HT-29 (cell line): ENCODE measurements at regions not wholly inside any gene's neighbourhood (a gene's known extent, or its start where the extent isn't known, plus 50 kb on each side); places are given as distances from the start of the nearest gene placed in this dataset.

ENCODE experiments used
- DNase-seq: peaks from one replicate; pipeline ENCODE4 v3.0.0-alpha.2; 2015; ENCODE audit warnings: low spot score

DNA sequence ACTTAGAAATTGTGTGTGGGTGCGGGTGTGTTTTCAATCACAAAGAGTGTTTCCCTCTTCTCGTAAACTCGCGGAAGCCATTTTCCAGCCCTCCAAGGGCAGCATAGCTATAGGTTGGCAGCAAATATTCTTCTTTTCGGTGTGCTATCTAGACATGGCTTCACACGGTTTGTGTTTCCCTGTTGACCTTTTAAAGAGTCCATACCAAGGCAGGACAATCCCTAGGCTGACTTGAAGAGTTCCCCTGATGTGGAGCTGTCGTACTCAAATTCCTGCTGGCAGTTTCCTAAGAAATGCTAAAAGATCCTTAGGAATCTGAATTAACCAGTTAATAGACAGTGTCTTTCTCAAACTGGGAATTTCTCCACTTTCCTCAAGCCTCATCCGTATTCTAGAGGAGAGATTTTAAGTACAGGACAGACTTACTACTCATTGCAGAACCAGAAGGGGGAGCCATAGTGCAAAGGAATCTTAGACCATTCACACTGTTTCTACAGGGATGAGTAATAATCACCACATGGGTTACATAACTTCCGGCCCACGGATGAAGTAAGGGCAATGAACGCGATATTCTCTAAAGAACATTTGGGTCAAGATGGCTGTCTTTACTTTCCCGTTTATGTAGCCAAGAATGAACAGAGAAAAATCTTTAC lies 288.6 kb upstream of the ELAC2 start:
- DNase-seq: peak; percentile 40

DNA sequence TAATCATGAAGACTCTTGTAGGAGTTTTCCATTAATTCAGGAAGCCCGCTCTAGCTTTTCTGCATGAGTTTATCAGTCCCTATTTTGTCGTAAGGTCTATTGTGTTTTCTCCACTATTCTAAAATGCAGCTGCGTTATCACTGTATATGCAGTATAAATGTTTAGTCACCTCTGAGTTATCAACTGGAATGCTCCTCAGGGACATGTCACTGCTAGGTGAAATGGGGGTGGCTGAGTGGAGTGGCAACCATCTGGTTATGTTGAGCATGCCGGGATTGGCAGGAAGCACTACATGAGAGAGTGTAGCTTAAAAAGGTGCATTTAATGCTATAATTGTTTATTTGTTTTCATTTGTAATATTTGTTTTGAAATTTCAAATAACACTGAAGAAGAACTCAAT lies 285.2 kb upstream of the ELAC2 start:
- no peak for DNase-seq

DNA sequence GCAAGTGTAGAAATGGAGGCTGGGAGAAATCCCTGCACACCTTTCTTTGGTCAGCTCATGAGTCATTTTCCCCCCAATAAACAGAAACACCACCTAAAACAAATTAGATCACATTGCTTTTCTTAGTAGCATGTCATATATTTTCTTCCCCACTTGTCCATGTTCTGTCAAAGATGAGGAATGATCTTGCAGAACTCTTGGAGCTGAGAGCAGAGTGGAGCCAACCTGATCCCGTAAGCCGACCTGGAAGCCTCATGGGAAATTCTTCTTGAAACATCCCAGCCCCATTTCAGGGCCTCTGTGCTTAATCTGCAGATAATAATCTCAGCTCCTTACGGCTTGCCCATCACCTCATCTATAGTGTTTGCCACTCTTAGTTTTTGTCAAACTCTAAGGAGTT lies 284.6 kb upstream of the ELAC2 start:
- DNase-seq: no peak

DNA sequence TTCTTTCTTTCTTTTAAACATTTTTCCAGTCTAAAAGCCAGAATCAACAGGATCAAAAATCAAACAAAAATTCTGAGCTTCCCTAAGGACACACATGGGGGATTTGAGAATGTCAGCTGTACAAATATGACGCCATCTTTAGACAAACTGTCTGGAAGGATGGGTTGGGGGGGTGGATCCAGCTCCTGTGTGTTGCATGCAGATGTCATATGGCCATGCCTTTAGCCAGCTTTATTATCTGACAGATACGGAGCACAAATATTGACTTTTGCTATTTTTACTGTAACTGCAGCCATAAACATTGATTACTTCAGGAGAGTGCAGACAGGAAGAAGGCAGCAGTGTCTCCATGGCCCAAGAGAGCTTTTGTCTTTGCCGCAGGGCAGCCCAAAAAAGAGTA lies 279.4 kb upstream of the ELAC2 start:
- no peak for DNase-seq

DNA sequence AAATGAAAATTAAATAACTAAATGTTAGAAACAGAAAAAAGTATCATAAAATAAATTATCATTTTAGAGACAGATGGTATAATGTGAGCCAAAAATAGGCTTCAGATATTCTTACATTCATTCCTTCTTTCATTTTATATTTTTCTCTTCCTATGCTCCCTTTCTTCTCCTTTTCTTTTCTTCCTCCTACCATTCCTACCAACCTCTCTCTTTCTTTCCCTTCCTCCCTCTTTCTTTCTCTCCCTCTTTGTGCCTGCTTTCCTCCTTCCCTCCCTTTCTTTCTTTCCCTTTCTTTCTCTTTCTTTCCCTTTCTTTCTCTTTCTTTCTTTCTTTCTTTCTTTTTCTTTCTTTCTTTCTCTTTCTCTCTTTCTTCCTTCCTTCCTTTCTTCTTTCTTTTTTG lies 275.6 kb upstream of the ELAC2 start:
- no peak for DNase-seq

DNA sequence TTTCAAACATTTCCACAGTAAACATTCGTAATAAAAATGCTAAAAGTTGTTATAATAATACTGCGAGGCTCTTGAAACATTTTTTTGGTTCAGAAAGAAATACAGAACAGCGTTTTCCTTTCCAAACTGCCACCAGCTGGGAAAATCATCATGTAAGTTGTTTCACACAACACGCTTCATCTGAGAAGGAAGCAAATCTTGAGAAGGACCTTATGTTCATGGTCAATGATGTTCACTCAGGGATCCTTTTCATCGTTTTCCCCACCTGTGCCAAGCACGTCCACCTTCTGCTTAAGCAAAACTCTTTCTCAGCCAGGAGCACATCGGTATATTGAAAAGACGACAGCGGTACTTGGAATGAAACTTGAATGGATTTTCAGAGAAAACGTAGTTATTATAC lies 274.5 kb upstream of the ELAC2 start:
- DNase-seq: no peak

DNA sequence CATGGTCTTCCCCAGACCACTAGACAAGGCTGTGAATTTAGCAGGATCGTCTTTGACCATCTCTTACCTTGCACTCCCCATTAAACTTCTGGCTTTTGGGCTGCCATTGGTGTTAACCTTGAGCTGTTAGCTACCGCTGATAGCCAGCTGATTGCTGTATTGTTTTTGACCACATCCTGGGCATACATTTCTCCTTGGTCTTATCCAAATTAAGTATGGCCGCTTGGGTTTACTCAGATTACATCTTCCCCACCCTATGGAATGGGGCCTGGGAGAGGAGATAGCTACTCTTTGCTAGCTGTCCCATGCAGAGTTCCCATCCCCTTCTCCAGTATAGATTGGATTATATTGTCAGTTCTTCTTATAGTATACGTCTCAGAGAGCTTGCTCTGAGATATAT lies 270.4 kb upstream of the ELAC2 start:
- DNase-seq: no peak

DNA sequence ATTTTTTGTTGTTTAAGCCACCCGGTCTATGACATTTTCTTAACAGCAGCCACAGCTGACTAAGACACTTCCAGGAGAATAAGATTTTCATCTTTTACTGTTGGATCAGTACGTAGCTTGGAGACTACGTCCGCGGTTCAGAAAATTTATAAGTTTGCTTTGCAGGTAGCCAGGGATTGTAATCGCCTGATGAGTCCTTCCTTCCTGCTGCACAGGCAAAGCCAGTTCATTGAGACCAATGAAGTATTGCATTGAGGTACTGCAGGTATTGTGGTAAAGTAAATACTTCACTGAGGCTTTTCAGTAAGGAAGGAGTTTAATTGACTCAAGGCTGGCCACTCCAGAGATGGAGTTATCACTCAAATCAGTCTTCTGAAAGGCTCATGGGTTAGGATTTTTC lies 269.4 kb upstream of the ELAC2 start:
- no peak for DNase-seq

DNA sequence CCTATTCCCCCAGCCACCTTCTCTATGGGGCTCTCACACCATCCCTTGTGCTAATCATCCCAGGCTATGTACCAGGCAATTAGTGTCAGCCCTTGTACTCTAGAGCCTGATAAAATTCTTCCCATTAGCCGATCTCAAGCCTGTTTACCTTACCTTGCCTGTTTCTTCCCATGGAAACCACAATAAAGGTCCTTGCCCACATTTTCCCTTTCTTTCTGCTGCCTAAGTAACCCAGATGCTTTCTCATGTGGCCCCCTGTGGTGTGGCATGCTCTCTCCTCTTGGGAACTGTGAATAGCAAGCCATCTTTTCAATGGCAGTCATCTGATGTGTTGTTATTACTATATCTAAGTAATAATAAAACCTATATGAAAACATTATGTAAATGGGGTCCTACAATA lies 265.8 kb upstream of the ELAC2 start:
- DNase-seq: no peak

DNA sequence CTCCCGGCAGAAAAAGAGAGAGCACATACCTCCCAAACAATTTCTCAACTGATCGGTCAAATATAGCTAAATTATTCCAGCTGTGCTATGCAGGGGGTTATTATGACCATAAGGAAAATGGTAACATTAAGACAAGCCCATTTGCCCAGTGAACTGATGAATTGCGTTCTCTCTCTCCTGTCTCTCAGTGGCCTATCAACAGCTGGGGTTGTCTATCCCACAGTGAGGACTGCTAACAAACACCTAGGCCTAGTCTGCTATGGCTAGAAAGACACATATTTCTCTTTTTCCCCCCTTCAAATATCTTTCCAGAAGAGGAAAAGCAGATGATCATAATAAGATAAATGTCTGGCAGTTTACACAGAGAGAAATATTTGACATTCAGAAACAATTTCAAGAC lies 263.8 kb upstream of the ELAC2 start:
- no peak for DNase-seq

DNA sequence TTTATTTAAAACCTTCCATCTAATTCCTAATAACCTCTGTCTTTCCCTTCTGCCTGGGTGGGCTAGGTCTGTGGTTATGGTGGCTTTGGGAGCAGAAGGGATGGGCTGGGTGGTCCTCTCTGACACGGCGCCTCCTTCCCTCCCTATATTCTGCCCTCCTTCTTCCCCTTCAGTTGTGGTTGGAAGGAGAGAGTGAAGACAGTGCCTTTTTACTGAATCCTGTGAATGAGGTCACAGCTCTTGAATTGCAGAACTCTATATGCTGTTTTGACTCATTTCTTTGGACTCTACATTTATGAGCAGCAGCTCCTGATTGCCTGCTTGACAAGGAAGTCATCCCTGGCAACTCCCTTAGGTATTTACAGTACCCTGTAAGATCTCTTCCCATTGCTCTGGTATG lies 256.0 kb upstream of the ELAC2 start:
- DNase-seq: no peak

DNA sequence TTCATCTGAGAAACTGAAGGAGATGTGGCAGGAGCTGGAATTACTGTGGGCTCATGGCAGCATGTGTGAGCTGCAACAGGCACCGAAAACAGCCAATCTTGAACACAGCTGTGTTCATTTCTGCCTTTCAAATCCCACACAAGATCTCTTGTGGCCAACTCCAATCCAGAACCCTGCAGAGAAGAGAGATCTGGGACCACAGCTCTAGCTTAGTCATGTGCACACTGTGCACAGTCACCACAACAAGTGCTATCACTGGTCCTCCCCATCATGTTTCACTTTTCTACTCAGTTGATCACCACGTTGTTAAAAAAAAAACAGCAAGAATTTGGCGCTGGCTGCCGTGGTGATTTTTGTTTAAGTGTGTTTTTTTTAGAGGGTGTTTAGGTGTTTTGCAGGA lies 254.5 kb upstream of the ELAC2 start:
- DNase-seq: no peak

DNA sequence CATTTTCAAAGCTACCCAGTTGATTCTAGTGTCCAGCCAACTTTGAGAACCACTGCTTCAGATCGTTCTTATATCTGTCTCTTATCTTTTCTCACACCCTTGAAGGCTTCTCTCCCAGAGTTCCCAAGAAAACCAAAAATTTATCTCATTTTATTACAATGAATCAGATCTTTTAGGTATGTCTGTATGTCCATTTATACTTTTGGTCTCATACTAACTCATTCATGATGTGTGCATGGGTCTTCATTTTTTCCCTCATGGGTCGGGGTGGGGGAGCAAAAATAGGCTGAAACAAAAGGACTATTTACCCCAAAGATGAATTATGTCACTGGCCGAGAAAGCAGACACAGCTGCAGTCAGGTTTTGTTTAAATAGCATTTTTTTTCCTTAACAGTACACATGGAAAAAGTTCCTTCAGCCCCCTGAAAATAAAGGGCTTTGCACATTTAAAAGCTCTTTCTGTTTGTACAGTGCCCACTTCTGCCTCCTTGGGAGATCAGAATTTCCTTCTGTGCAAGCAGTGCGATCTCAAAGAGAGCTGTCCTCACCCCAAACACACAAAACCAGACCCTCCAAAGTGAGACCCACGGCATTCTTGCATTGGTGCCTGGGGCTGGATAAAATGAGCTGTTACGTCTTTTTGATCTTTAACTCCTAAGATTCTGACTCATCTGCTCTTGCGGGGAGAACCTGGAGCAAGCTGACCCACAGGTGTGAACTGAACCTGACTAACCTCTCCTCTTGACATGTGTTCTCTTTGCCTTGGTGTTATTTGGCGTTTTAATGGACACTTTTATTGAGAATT lies 251.2 kb upstream of the ELAC2 start:
- no peak for DNase-seq

DNA sequence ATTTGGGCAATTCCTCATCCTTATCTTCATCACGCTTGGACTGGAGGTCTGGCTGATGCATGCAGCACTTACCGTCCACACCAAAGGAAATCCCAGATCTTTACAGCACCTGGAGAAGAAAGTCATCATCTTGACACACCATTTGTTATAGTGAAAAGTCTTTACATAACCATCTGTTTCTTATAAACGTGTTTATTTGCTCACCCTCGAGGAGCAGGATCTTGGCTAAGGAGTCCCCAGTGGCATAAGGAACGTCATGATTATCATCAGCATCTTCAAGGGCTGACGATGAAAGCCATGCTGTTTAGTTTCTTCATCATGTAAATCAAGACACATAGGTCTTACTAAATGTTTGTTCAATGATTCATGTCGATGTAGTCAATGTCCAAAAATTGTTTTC lies 248.8 kb upstream of the ELAC2 start:
- no peak for DNase-seq

DNA sequence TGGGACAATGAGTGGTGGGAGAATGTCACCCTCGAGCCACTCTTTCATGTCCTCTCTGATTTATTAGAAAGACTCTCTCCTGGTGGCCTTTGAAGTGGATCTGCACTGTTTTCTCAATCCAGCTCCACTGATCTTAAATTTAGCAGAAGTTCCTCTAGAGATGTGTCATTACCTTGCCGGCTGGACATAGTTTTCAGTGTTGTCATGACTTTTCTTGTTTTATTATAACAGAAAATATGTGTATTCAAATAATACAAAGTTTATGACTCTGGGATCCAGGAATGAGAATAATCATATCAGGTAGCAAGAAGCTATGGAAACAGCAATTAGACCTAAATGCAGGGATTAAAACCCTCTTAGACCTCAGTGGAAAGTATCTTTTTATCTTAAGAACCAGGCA lies 247.5 kb upstream of the ELAC2 start:
- DNase-seq: no peak

DNA sequence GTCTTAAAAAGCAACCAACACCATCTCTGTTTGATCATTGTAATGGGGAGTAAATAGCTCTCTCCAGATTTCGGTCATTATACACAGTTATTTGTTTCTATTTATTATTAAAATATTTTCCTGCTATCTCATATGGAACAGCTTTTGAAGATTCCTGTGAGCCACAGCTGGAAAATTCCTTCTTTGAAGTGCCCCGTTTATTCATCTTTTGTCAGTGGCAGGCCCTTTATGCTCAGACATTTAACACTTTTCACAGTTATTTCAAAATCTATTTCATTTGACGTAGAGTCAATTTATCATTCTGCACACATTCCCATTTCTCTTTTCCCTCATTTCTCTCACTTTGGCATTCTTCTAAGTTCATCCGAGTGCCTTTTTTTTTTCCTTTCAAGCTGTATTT lies 245.9 kb upstream of the ELAC2 start:
- no peak for DNase-seq

DNA sequence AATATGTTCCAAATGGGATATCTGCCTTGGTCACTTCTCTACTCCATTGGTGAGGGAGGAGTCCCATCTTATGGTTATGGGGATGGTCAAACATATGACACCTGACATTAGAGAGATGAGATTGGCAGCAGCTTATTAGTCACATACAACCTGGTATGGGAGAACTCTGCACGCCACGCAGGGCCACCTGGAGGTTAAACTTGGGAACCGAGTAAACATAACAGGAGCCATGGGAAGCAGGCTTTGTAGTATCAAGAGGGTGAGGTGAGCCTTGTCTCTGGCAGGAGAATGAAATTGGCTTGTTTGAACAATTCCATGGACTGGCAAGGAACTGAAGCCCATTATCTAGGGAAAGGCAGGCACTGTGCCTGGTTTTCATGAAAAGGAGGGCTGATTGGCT lies 238.7 kb upstream of the ELAC2 start:
- DNase-seq: no peak

DNA sequence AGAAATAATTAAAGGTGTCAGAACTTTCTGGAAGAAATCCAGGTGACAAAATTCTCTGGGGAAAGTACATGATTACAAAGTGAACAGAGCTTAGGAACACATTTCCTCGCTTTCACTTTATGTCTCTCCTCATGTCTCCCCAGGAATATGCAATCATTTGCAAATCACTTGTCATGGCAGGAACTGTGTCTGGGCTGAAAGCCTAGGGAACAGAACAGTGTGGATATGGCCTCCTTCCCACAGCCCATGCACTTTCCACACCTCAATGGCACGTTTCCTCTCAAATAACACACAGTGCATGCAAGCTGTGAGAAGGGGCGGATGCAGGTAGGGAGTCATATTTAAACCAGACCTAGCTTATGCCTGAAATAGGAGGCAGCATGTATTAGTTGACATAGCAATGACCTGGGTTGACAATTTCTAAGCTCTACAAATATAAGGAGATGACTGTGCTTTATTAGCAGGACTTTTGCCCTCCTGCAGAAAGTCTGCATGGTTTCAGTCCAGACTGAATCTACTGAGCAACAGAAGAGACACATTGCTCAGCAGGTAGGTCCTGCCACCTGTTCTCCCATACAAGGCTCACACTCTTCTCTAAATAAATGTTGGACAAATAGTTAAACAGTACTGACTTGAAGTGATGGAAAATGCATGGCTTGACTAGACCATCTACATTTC lies 236.0 kb upstream of the ELAC2 start:
- DNase-seq: no peak

DNA sequence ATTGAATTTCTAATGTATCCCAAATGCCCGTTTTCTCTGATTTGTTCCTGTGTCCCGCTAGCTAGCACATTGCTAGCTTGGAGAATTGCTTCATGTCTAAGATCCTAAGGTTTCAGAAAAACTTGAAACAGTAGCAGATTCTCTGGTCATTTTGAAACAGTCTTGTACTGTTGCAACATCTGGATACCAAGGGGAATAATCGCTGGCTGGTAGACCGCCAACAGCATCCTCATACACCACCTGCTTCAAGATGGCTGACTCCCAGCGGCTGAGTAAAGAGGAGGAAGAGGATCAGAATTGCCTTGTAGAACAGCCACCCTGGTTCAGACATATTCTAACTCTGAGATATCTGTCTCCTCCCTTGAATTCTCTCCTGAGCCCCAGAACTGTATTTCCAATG lies 226.7 kb upstream of the ELAC2 start:
- no peak for DNase-seq

DNA sequence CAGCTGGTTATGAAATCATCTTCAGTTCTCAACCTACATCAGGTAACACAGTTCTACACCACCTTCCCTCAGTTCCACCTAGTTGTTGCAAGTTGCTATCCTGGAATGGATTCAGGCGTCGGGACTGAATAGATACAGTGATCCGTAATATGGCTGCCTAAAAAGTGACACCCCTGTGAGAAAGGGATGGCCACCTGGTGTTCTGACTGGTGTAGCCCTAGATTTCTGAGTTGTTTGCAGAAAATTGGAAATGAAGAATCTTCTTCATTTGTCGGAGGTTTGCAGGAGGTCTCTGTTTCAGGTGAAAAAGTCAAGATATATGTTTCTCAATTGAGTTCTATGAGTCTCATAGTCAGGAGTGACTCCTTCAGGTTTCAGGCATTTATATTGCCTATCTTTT lies 225.8 kb upstream of the ELAC2 start:
- no peak for DNase-seq

DNA sequence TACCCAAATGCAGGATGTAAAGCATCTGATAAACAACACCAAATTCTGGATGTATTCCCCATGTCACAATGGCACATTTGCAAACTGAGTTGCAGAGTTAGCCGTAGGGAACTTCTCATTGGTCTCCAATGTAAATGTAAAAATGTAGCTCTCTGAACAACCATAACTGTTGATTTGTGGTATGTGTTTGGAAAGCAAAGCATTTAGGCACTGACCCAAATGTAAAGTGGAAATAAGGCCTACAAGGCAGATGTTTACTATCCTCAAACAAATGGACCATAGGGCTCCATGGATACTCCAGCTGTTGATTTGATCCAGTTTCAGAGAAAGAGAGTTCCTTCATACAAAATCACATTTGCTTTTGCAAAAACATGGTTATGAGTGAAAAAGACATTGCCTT lies 223.0 kb upstream of the ELAC2 start:
- DNase-seq: no peak

DNA sequence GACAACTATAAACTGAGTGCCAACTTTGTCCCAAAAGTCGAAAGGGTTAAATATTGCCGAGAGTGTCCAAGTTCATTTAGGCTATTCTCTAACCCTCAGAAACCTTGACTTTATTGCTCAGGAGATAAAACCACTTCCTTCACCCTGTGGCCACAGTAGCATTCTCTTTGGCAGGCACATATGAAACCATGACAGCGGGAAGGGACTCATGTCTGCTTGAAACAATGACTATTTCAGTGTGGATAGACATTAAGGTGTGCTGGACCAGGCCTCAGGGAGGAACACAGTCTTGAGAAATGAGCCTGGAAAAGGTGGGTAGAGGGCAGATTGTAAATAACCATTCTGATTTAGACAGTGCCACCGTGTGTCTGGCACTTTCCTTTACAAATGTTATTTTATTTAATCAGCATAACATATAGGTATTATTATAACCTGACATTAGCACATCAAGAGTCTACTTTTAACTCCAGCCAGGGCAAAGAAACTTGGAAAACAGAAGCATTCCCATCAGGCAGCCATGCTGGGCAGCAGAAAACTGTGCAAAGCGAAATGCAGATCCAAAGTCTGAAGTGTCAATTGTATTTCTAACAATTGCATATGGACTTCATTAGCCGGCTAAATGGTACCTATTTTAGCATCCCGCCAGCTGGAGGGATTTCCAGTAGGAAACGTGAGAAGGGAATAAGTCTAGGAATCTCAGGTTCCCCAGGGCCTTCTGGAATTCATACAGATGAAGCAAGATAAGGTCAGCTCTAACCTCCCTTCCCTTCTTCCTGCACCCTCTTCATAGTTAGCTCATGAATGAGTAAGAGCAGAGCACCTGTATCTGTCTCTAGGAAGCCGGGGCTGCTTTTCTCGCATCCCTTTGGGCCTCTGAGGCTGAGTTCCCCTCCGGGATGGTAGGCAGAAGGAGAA lies 212.8 kb upstream of the ELAC2 start:
- peak; percentile 9 for DNase-seq
